ENCODE measurements at regions not wholly inside any gene's neighbourhood (a gene's known extent, or its start where the extent isn't known, plus 50 kb on each side); places are given as distances from the start of the nearest gene placed in this dataset.
"Not testable (repeated sequence)": the region's sequence is repeated elsewhere in the genome, so short reads cannot be mapped to it uniquely, and the experiment has no call there.

- Histone ChIP-seq H3K27ac (ENCODE audit: insufficient read depth, low read length, poor library complexity, severe bottlenecking) (no peak overlapping the region), H3K4me3 (ENCODE audit: insufficient read depth, low read depth, low read length, poor library complexity, severe bottlenecking) (no peak overlapping the region), H3K9me3 (ENCODE audit: control insufficient read depth, low read length) (no peaks in the 10 kb centered on the region), H3K4me1 (ENCODE audit: control insufficient read depth, insufficient read depth, low read length, poor library complexity, severe bottlenecking) (peaks cover 4% of the 10 kb centered on the region), H3K36me3 (ENCODE audit: control insufficient read depth, insufficient read depth, low read length) (no peaks in the 10 kb centered on the region), H3K27me3 (replicated peaks; ENCODE audit: control insufficient read depth, insufficient read depth, low read length, poor library complexity, severe bottlenecking) (no peaks in the 10 kb centered on the region)
- DNase-seq: no peak
Measured at GRCh38 chr10:6988654-6989053, 408.6 kb upstream of the PRKCQ start.

- Histone ChIP-seq H3K9me3 (ENCODE audit: control insufficient read depth, low read length) (no peaks in the 10 kb centered on the region), H3K4me3 (ENCODE audit: insufficient read depth, low read depth, low read length, poor library complexity, severe bottlenecking) (no peak overlapping the region), H3K27me3 (replicated peaks; ENCODE audit: control insufficient read depth, insufficient read depth, low read length, poor library complexity, severe bottlenecking) (no peaks in the 10 kb centered on the region), H3K4me1 (ENCODE audit: control insufficient read depth, insufficient read depth, low read length, poor library complexity, severe bottlenecking) (peaks cover 4% of the 10 kb centered on the region), H3K27ac (ENCODE audit: insufficient read depth, low read length, poor library complexity, severe bottlenecking) (no peak overlapping the region), H3K36me3 (ENCODE audit: control insufficient read depth, insufficient read depth, low read length) (no peaks in the 10 kb centered on the region)
- DNase-seq: no peak
Measured at GRCh38 chr10:6987536-6987945, 407.5 kb upstream of the PRKCQ start.

GRCh38 chr10:6986927-6987326, 406.9 kb upstream of the PRKCQ start:
- H3K27me3 ChIP-seq (replicated peaks; ENCODE audit: control insufficient read depth, insufficient read depth, low read length, poor library complexity, severe bottlenecking): no peaks in the 10 kb centered on the region
- H3K36me3 ChIP-seq (ENCODE audit: control insufficient read depth, insufficient read depth, low read length): no peaks in the 10 kb centered on the region
- DNase-seq: no peak
- no peaks in the 10 kb centered on the region for H3K9me3 ChIP-seq (ENCODE audit: control insufficient read depth, low read length)
- H3K4me1 ChIP-seq (ENCODE audit: control insufficient read depth, insufficient read depth, low read length, poor library complexity, severe bottlenecking): peaks cover 4% of the 10 kb centered on the region
- H3K4me3 ChIP-seq (ENCODE audit: insufficient read depth, low read depth, low read length, poor library complexity, severe bottlenecking): no peak overlapping the region
- no peak overlapping the region for H3K27ac ChIP-seq (ENCODE audit: insufficient read depth, low read length, poor library complexity, severe bottlenecking)

- Histone ChIP-seq H3K27me3 (replicated peaks; ENCODE audit: control insufficient read depth, insufficient read depth, low read length, poor library complexity, severe bottlenecking) (no peaks in the 10 kb centered on the region), H3K9me3 (ENCODE audit: control insufficient read depth, low read length) (no peaks in the 10 kb centered on the region), H3K4me1 (ENCODE audit: control insufficient read depth, insufficient read depth, low read length, poor library complexity, severe bottlenecking) (no peaks in the 10 kb centered on the region), H3K36me3 (ENCODE audit: control insufficient read depth, insufficient read depth, low read length) (no peaks in the 10 kb centered on the region), H3K27ac (ENCODE audit: insufficient read depth, low read length, poor library complexity, severe bottlenecking) (no peak overlapping the region), H3K4me3 (ENCODE audit: insufficient read depth, low read depth, low read length, poor library complexity, severe bottlenecking) (no peak overlapping the region)
- DNase-seq: no peak
Measured at GRCh38 chr10:6985644-6986043, 405.6 kb upstream of the PRKCQ start.

- DNase-seq: no peak
- no peak overlapping the region for H3K27ac ChIP-seq (ENCODE audit: insufficient read depth, low read length, poor library complexity, severe bottlenecking)
Measured at GRCh38 chr10:6984971-6985370, 404.9 kb upstream of the PRKCQ start.

GRCh38 chr10:6984016-6984415, 403.9 kb upstream of the PRKCQ start:
- not testable (repeated sequence) for DNase-seq; H3K9me3 ChIP-seq (ENCODE audit: control insufficient read depth, low read length); H3K4me1 ChIP-seq (ENCODE audit: control insufficient read depth, insufficient read depth, low read length, poor library complexity, severe bottlenecking); H3K27ac ChIP-seq (ENCODE audit: insufficient read depth, low read length, poor library complexity, severe bottlenecking); H3K27me3 ChIP-seq (replicated peaks; ENCODE audit: control insufficient read depth, insufficient read depth, low read length, poor library complexity, severe bottlenecking); H3K4me3 ChIP-seq (ENCODE audit: insufficient read depth, low read depth, low read length, poor library complexity, severe bottlenecking); H3K36me3 ChIP-seq (ENCODE audit: control insufficient read depth, insufficient read depth, low read length)

More at GRCh38 chr10:6984971-6985370, 404.9 kb upstream of the PRKCQ start:
- Histone ChIP-seq H3K27me3 (replicated peaks; ENCODE audit: control insufficient read depth, insufficient read depth, low read length, poor library complexity, severe bottlenecking) (no peaks in the 10 kb centered on the region), H3K36me3 (ENCODE audit: control insufficient read depth, insufficient read depth, low read length) (no peaks in the 10 kb centered on the region), H3K4me1 (ENCODE audit: control insufficient read depth, insufficient read depth, low read length, poor library complexity, severe bottlenecking) (no peaks in the 10 kb centered on the region), H3K4me3 (ENCODE audit: insufficient read depth, low read depth, low read length, poor library complexity, severe bottlenecking) (no peak overlapping the region), H3K9me3 (ENCODE audit: control insufficient read depth, low read length) (no peaks in the 10 kb centered on the region)

GRCh38 chr10:6980353-6980752, 400.3 kb upstream of the PRKCQ start:
- no peaks in the 10 kb centered on the region for H3K36me3 ChIP-seq (ENCODE audit: control insufficient read depth, insufficient read depth, low read length)
- no peak overlapping the region for H3K27ac ChIP-seq (ENCODE audit: insufficient read depth, low read length, poor library complexity, severe bottlenecking)
- H3K4me1 ChIP-seq (ENCODE audit: control insufficient read depth, insufficient read depth, low read length, poor library complexity, severe bottlenecking): no peaks in the 10 kb centered on the region
- H3K27me3 ChIP-seq (replicated peaks; ENCODE audit: control insufficient read depth, insufficient read depth, low read length, poor library complexity, severe bottlenecking): no peaks in the 10 kb centered on the region
- DNase-seq: no peak
- H3K9me3 ChIP-seq (ENCODE audit: control insufficient read depth, low read length): no peaks in the 10 kb centered on the region
- no peak overlapping the region for H3K4me3 ChIP-seq (ENCODE audit: insufficient read depth, low read depth, low read length, poor library complexity, severe bottlenecking)

- Histone ChIP-seq H3K4me3 (ENCODE audit: insufficient read depth, low read depth, low read length, poor library complexity, severe bottlenecking) (no peak overlapping the region), H3K27ac (ENCODE audit: insufficient read depth, low read length, poor library complexity, severe bottlenecking) (no peak overlapping the region), H3K36me3 (ENCODE audit: control insufficient read depth, insufficient read depth, low read length) (no peaks in the 10 kb centered on the region), H3K4me1 (ENCODE audit: control insufficient read depth, insufficient read depth, low read length, poor library complexity, severe bottlenecking) (no peaks in the 10 kb centered on the region), H3K27me3 (replicated peaks; ENCODE audit: control insufficient read depth, insufficient read depth, low read length, poor library complexity, severe bottlenecking) (no peaks in the 10 kb centered on the region), H3K9me3 (ENCODE audit: control insufficient read depth, low read length) (no peaks in the 10 kb centered on the region)
- DNase-seq: no peak
Measured at GRCh38 chr10:6979371-6979770, 399.3 kb upstream of the PRKCQ start.

- no peak overlapping the region for H3K27ac ChIP-seq (ENCODE audit: insufficient read depth, low read length, poor library complexity, severe bottlenecking)
- no peaks in the 10 kb centered on the region for H3K9me3 ChIP-seq (ENCODE audit: control insufficient read depth, low read length)
- no peak for DNase-seq
- no peaks in the 10 kb centered on the region for H3K27me3 ChIP-seq (replicated peaks; ENCODE audit: control insufficient read depth, insufficient read depth, low read length, poor library complexity, severe bottlenecking)
- H3K4me3 ChIP-seq (ENCODE audit: insufficient read depth, low read depth, low read length, poor library complexity, severe bottlenecking): no peak overlapping the region
- H3K36me3 ChIP-seq (ENCODE audit: control insufficient read depth, insufficient read depth, low read length): no peaks in the 10 kb centered on the region
- H3K4me1 ChIP-seq (ENCODE audit: control insufficient read depth, insufficient read depth, low read length, poor library complexity, severe bottlenecking): peaks cover 3% of the 10 kb centered on the region
Measured at GRCh38 chr10:6978187-6978627, 398.1 kb upstream of the PRKCQ start.

- no peaks in the 10 kb centered on the region for H3K9me3 ChIP-seq (ENCODE audit: control insufficient read depth, low read length)
- H3K36me3 ChIP-seq (ENCODE audit: control insufficient read depth, insufficient read depth, low read length): no peaks in the 10 kb centered on the region
- H3K27ac ChIP-seq (ENCODE audit: insufficient read depth, low read length, poor library complexity, severe bottlenecking): no peak overlapping the region
- H3K4me3 ChIP-seq (ENCODE audit: insufficient read depth, low read depth, low read length, poor library complexity, severe bottlenecking): no peak overlapping the region
- peaks cover 3% of the 10 kb centered on the region for H3K4me1 ChIP-seq (ENCODE audit: control insufficient read depth, insufficient read depth, low read length, poor library complexity, severe bottlenecking)
- no peak for DNase-seq
- H3K27me3 ChIP-seq (replicated peaks; ENCODE audit: control insufficient read depth, insufficient read depth, low read length, poor library complexity, severe bottlenecking): no peaks in the 10 kb centered on the region
Measured at GRCh38 chr10:6977398-6978186, 397.5 kb upstream of the PRKCQ start.

Measured in effector memory CD4-positive, alpha-beta T cell (primary cell).